Stimulated activated naive B cell treated with anti-CD40 and anti-IgM and Interleukin-4, amounts not matched to agents 10 μg/mL and 1 μg/mL and 100 μg/mL, for 72 hours (primary cell): ENCODE measurements at regions not wholly inside any gene's neighbourhood (a gene's known extent, or its start where the extent isn't known, plus 50 kb on each side); places are given as distances from the start of the nearest gene placed in this dataset.
"Not testable (repeated sequence)": the region's sequence is repeated elsewhere in the genome, so short reads cannot be mapped to it uniquely, and the experiment has no call there.

ENCODE experiments used
- ATAC-seq, 2 donors: fragments of 150-1000 bp; cut with Tn5 transposase; replicated peaks; 2 replicates each; pipeline ENCODE4 v1.10.0; 2021; ENCODE audit warnings: moderate library complexity in 1 of 2
- DNase-seq: peaks from one replicate; pipeline ENCODE4 v3.0.0; 2021
- H3K27ac Mint-ChIP-seq: one replicate; pipeline ENCODE4 v1.8.0; 2022; ENCODE audit warnings: mild to moderate bottlenecking, mixed read lengths
- H3K27me3 Mint-ChIP-seq, 2 donors: one replicate each; pipeline ENCODE4 v1.8.0; 2022; ENCODE audit warnings: mixed read lengths in 2 of 2
- H3K36me3 Mint-ChIP-seq, 2 donors: one replicate each; pipeline ENCODE4 v1.8.0; 2022; ENCODE audit warnings: mixed read lengths in 2 of 2, mild to moderate bottlenecking in 1 of 2
- H3K4me1 Mint-ChIP-seq, 2 donors: one replicate each; pipeline ENCODE4 v1.8.0; 2022; ENCODE audit warnings: mixed read lengths in 2 of 2, mild to moderate bottlenecking in 1 of 2
- H3K4me3 Mint-ChIP-seq, 2 donors: one replicate each; pipeline ENCODE4 v1.8.0; 2022; ENCODE audit warnings: mild to moderate bottlenecking in 2 of 2, mixed read lengths in 2 of 2, moderate library complexity in 1 of 2
- H3K9me3 Mint-ChIP-seq, 2 donors: one replicate each; pipeline ENCODE4 v1.8.0; 2022; ENCODE audit warnings: mixed read lengths in 2 of 2, mild to moderate bottlenecking in 1 of 2

- Mint-ChIP-seq H3K9me3 (peaks cover 8% of the 10 kb centered on the region in 2 donors), H3K27me3 (peaks cover 29 to 50% of the 10 kb centered on the region in 2 donors), H3K4me1 (peaks cover 8 to 16% of the 10 kb centered on the region in 2 donors), H3K27ac (no peak overlapping the region), H3K4me3 (no peak overlapping the region), H3K36me3 (peaks cover 7 to 8% of the 10 kb centered on the region in 2 donors)
- DNase-seq, result no peak
- ATAC-seq, result no peak
These were observed 96.6 kb upstream of the ERRFI1 start for GRCh38 chr1:8122477-8123407.

- H3K27me3 Mint-ChIP-seq, result peaks cover 29 to 50% of the 10 kb centered on the region in 2 donors
- peaks cover 7 to 8% of the 10 kb centered on the region in 2 donors for H3K36me3 Mint-ChIP-seq
- H3K9me3 Mint-ChIP-seq, result peaks cover 8% of the 10 kb centered on the region in 2 donors
- no peak for DNase-seq
- H3K4me3 Mint-ChIP-seq, result no peak overlapping the region
- no peak overlapping the region for H3K27ac Mint-ChIP-seq
- no peak for ATAC-seq
- H3K4me1 Mint-ChIP-seq, result peaks cover 5 to 13% of the 10 kb centered on the region in 2 donors
These were observed 96.0 kb upstream of the ERRFI1 start for GRCh38 chr1:8122160-8122476.

GRCh38 chr1:8121261-8122159 lies 95.4 kb upstream of the ERRFI1 start:
- Mint-ChIP-seq H3K4me1 (peaks cover 3 to 10% of the 10 kb centered on the region in 2 donors), H3K27ac (no peak overlapping the region), H3K27me3 (peaks cover 29 to 50% of the 10 kb centered on the region in 2 donors), H3K4me3 (peak overlapping the region in 1 of 2 donors; percentile 51), H3K36me3 (peaks cover 6 to 7% of the 10 kb centered on the region in 2 donors), H3K9me3 (peaks cover 7 to 8% of the 10 kb centered on the region in 2 donors)
- DNase-seq (no peak), ATAC-seq (no peak)

GRCh38 chr1:8120693-8121260 lies 94.7 kb upstream of the ERRFI1 start:
- DNase-seq (no peak), ATAC-seq (peak in 1 of 2 donors; percentile 47)
- H3K27me3 Mint-ChIP-seq, result peaks cover 27 to 47% of the 10 kb centered on the region in 2 donors
- H3K27ac Mint-ChIP-seq, result no peak overlapping the region
- peaks cover 3 to 10% of the 10 kb centered on the region in 2 donors for H3K4me1 Mint-ChIP-seq
- peak overlapping the region in 1 of 2 donors; percentile 51 for H3K4me3 Mint-ChIP-seq
- H3K36me3 Mint-ChIP-seq, result peaks cover 5 to 6% of the 10 kb centered on the region in 2 donors
- peaks cover 5 to 6% of the 10 kb centered on the region in 2 donors for H3K9me3 Mint-ChIP-seq

GRCh38 chr1:8118736-8119135 lies 92.6 kb upstream of the ERRFI1 start:
- not testable (repeated sequence) for H3K4me3 Mint-ChIP-seq

GRCh38 chr1:8118031-8118451 lies 91.9 kb upstream of the ERRFI1 start:
- ATAC-seq (no peak), DNase-seq (no peak)
- no peak overlapping the region for H3K27ac Mint-ChIP-seq
- H3K9me3 Mint-ChIP-seq, result no peaks in the 10 kb centered on the region
- H3K27me3 Mint-ChIP-seq, result peaks cover 17 to 26% of the 10 kb centered on the region in 2 donors
- H3K4me3 Mint-ChIP-seq, result no peak overlapping the region
- H3K4me1 Mint-ChIP-seq, result peaks cover 3 to 10% of the 10 kb centered on the region in 2 donors
- H3K36me3 Mint-ChIP-seq, result no peaks in the 10 kb centered on the region

More at GRCh38 chr1:8118736-8119135, 92.6 kb upstream of the ERRFI1 start:
- H3K36me3 Mint-ChIP-seq, DNase-seq, H3K9me3 Mint-ChIP-seq, H3K27ac Mint-ChIP-seq, ATAC-seq: not testable (repeated sequence)
- H3K4me1 Mint-ChIP-seq, result peaks cover 3 to 10% of the 10 kb centered on the region in 2 donors
- peaks cover 24 to 33% of the 10 kb centered on the region in 2 donors for H3K27me3 Mint-ChIP-seq

- no peak for DNase-seq
- H3K9me3 Mint-ChIP-seq, result no peaks in the 10 kb centered on the region
- H3K27me3 Mint-ChIP-seq, result peaks cover 13 to 25% of the 10 kb centered on the region in 2 donors
- H3K36me3 Mint-ChIP-seq, result no peaks in the 10 kb centered on the region
- H3K27ac Mint-ChIP-seq, result no peak overlapping the region
- H3K4me1 Mint-ChIP-seq, result peaks cover 3 to 10% of the 10 kb centered on the region in 2 donors
- H3K4me3 Mint-ChIP-seq, result no peak overlapping the region
- ATAC-seq, result no peak
These were observed 90.8 kb upstream of the ERRFI1 start for GRCh38 chr1:8116894-8117264.

GRCh38 chr1:8115769-8116167 lies 89.7 kb upstream of the ERRFI1 start:
- Mint-ChIP-seq H3K4me1 (peaks cover 0 to 2% of the 10 kb centered on the region in 2 donors), H3K27ac (no peak overlapping the region), H3K36me3 (no peaks in the 10 kb centered on the region), H3K9me3 (no peaks in the 10 kb centered on the region), H3K27me3 (peaks cover 13 to 17% of the 10 kb centered on the region in 2 donors), H3K4me3 (no peak overlapping the region)
- ATAC-seq, result no peak
- no peak for DNase-seq

GRCh38 chr1:8115031-8115768 lies 89.1 kb upstream of the ERRFI1 start:
- Mint-ChIP-seq H3K4me3 (no peak overlapping the region), H3K9me3 (no peaks in the 10 kb centered on the region), H3K4me1 (no peaks in the 10 kb centered on the region), H3K36me3 (no peaks in the 10 kb centered on the region), H3K27ac (no peak overlapping the region), H3K27me3 (peaks cover 11 to 13% of the 10 kb centered on the region in 2 donors)
- ATAC-seq (no peak), DNase-seq (no peak)

GRCh38 chr1:8113262-8114220 lies 87.4 kb upstream of the ERRFI1 start:
- DNase-seq (no peak), ATAC-seq (no peak)
- Mint-ChIP-seq H3K9me3 (no peaks in the 10 kb centered on the region), H3K4me1 (no peaks in the 10 kb centered on the region), H3K4me3 (no peak overlapping the region), H3K27me3 (peaks cover 5 to 8% of the 10 kb centered on the region in 2 donors), H3K27ac (no peak overlapping the region), H3K36me3 (no peaks in the 10 kb centered on the region)

- Mint-ChIP-seq H3K4me1 (no peaks in the 10 kb centered on the region), H3K9me3 (no peaks in the 10 kb centered on the region), H3K27me3 (peaks cover 4 to 5% of the 10 kb centered on the region in 2 donors), H3K27ac (no peak overlapping the region), H3K36me3 (no peaks in the 10 kb centered on the region), H3K4me3 (no peak overlapping the region)
- ATAC-seq (no peak), DNase-seq (no peak)
These were observed 86.6 kb upstream of the ERRFI1 start for GRCh38 chr1:8112611-8113261.

GRCh38 chr1:8111560-8111959 lies 85.5 kb upstream of the ERRFI1 start:
- no peak overlapping the region for H3K27ac Mint-ChIP-seq

More at GRCh38 chr1:8111560-8111959, 85.5 kb upstream of the ERRFI1 start:
- Mint-ChIP-seq H3K4me1 (no peaks in the 10 kb centered on the region), H3K9me3 (no peaks in the 10 kb centered on the region), H3K36me3 (no peaks in the 10 kb centered on the region), H3K27me3 (peaks cover 4 to 5% of the 10 kb centered on the region in 2 donors), H3K4me3 (no peak overlapping the region)
- ATAC-seq (no peak), DNase-seq (no peak)
